ENCODE measurements at regions not wholly inside any gene's neighbourhood (a gene's known extent, or its start where the extent isn't known, plus 50 kb on each side); places are given as distances from the start of the nearest gene placed in this dataset.
A peak's percentile ranks its signal among the peaks of the same experiment; 100 is the strongest.

DNA sequence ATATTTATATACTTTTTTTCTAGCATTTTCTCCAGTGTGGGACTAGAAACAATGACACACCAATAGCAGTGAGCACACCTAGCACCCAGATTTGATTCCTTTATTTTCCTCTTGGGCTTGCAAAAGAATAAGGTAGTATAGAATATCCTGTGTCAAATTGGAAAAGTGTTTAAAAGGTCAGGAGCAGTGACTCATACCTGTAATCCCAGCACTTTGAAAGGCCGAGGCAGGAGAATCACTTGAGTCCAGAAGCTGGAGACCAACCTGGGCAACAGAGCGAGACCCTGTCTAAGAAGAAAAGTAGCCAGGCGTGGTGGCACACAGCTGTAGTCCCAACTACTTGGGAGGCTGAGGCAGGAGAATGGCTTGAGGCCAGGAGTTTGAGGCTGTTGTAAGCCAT lies 53.8 kb upstream of the SGPP1 start:
- no peak for DNase-seq

- no peak for DNase-seq
Observed at GRCh38 chr14:63782683-63783389, 55.0 kb upstream of the SGPP1 start.

GRCh38 chr14:63788011-63788933 lies 60.4 kb upstream of the SGPP1 start:
- DNase-seq: peak; percentile 68

DNA sequence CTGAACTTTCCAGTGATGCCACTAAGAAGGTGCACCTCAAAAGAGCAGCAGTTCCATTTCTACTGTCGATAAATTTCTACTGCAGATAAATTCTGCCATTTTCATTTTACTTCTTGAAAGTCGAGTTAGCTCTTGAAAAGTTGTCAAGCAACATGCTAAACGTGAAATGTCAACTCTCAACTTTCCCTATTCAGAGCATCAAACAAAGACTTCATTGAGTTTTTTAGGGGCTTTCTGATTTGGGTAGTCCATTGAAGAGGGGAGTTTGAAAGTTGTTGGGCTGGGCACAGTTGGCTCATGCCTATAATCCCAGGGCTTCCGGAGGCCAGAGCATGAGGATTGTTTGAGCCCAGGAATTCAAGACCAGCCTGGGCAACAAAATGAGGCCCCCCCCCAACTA lies 59.4 kb upstream of the SYNE2 start:
- no peak for DNase-seq

DNA sequence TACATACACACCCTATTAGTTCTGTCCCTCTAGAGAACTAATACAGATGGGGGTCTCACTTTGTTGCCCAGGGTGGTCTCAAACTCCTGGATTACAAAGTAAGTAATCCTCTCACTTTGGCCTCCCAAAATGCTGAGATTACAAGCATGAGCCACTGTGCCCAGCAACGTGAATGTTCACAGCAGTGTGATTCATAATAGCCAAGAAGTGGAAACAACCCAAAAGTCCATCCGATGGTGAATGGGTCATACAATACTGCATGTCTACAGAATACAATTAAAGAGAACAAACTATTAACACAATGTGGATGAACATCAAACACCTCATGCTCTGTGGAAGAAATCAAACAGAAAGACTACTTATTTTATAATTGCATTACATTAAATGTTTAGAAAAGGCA lies 57.3 kb upstream of the SYNE2 start:
- no peak for DNase-seq

GRCh38 chr14:63800083-63800482 lies 52.7 kb upstream of the SYNE2 start:
- DNase-seq: no peak

DNA sequence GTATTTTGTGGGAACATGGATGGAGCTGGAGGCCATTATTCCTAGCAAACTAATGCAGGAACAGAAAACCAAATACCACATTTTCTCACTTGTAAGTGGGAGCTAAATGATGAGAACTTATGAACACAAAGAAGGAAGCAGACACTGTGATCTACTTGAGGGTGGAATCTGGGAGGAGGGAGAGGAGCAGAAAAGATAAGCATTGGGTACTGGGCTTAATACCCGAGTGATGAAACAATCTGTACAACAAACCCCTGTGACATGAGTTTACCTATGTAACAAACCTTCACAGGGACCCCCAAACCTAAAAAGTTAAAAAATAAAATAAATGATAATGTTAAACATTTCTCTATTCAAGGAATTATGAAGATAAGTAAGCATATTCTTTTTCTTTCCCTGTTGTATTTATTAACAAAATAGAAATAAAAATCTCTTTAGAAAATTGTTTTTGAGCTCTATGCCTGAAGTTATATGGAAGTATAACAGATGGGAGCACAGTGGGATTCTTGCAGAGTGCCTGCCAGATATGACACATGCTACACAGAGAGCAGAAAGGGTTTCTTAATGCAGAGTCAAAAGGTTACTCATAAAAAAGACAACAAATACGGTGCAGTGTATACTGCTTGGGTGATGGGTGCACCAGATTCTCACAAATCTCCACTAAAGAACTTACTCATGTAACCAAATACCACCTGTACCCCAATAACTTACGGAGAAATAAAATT lies 52.0 kb upstream of the SYNE2 start:
- no peak for DNase-seq
